ENCODE measurements at regions not wholly inside any gene's neighbourhood (a gene's known extent, or its start where the extent isn't known, plus 50 kb on each side); places are given as distances from the start of the nearest gene placed in this dataset.
"Not testable (repeated sequence)": the region's sequence is repeated elsewhere in the genome, so short reads cannot be mapped to it uniquely, and the experiment has no call there.

GRCh38 chr14:96711559-96712267, 85.5 kb upstream of the VRK1 start:
- Histone ChIP-seq H3K36me3 (ENCODE audit: insufficient read depth, low read length) (no peaks in the 10 kb centered on the region), H3K9ac (ENCODE audit: low read length) (no peak overlapping the region), H3K4me2 (ENCODE audit: low read length) (no peak overlapping the region), H2AFZ (ENCODE audit: low read length) (no peak overlapping the region), H3K4me3 (ENCODE audit: low read depth, low read length, poor library complexity, severe bottlenecking) (no peak overlapping the region), H3K4me1 (ENCODE audit: insufficient read depth, low read length, severe bottlenecking) (no peaks in the 10 kb centered on the region), H3K9me2 (ENCODE audit: low read depth, low read length) (no peaks in the 10 kb centered on the region), H3K9me3 (ENCODE audit: low read length) (no peaks in the 10 kb centered on the region), H3K27ac (ENCODE audit: low read depth, low read length, poor library complexity, severe bottlenecking) (no peak overlapping the region), H3K79me2 (ENCODE audit: insufficient read depth, low read length) (no peaks in the 10 kb centered on the region), H3F3A (ENCODE audit: insufficient read depth, low read length) (no peaks in the 10 kb centered on the region), H3K27me3 (ENCODE audit: insufficient read depth, low read length) (no peaks in the 10 kb centered on the region), H4K20me1 (ENCODE audit: insufficient read depth, low read length) (no peaks in the 10 kb centered on the region)
- TF ChIP-seq CTCF (IDR thresholded peaks at IDR 0.05; ENCODE audit: low read length) (no peak), EZH2 (IDR thresholded peaks at IDR 0.05; ENCODE audit: borderline replicate concordance, low read length) (no peak)

GRCh38 chr14:96713426-96713825, 83.8 kb upstream of the VRK1 start:
- H3K9me3 ChIP-seq (ENCODE audit: low read length), result no peaks in the 10 kb centered on the region
- no peaks in the 10 kb centered on the region for H3K36me3 ChIP-seq (ENCODE audit: insufficient read depth, low read length)
- no peaks in the 10 kb centered on the region for H4K20me1 ChIP-seq (ENCODE audit: insufficient read depth, low read length)
- H3K9ac ChIP-seq (ENCODE audit: low read length), result no peak overlapping the region
- H3K4me3 ChIP-seq (ENCODE audit: low read depth, low read length, poor library complexity, severe bottlenecking), result no peak overlapping the region
- no peaks in the 10 kb centered on the region for H3F3A ChIP-seq (ENCODE audit: insufficient read depth, low read length)
- no peaks in the 10 kb centered on the region for H3K9me2 ChIP-seq (ENCODE audit: low read depth, low read length)
- peaks cover 6% of the 10 kb centered on the region; the same call in 1 of the 2 replicates for H3K27me3 ChIP-seq (ENCODE audit: insufficient read depth, low read length)
- H3K4me2 ChIP-seq (ENCODE audit: low read length), result no peak overlapping the region
- no peak overlapping the region for H3K27ac ChIP-seq (ENCODE audit: low read depth, low read length, poor library complexity, severe bottlenecking)
- TF ChIP-seq EZH2 (IDR thresholded peaks at IDR 0.05; ENCODE audit: borderline replicate concordance, low read length), result no peak
- no peak for TF ChIP-seq CTCF (IDR thresholded peaks at IDR 0.05; ENCODE audit: low read length)
- no peak overlapping the region for H2AFZ ChIP-seq (ENCODE audit: low read length)
- H3K4me1 ChIP-seq (ENCODE audit: insufficient read depth, low read length, severe bottlenecking), result no peaks in the 10 kb centered on the region
- no peaks in the 10 kb centered on the region for H3K79me2 ChIP-seq (ENCODE audit: insufficient read depth, low read length)

DNA sequence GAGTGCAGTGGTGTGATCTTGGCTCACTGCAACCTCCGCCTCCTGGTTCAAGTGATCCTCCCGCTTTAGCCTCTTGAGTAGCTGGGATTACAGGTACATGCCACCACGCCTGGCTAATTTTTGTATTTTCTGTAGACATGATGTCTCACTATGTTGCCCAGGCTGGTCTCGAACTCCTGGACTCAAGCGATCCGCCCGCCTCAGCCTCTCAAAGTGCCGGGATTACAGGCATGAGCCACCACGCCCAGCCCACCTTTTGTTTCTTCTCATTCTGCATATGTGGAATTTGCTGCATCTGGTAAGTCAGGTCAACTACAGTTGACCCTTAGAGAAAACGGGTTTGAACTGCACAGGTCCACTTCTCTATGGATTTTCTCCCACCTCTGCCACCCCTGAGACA, 82.6 kb upstream of the VRK1 start:
- not testable (repeated sequence) for H2AFZ ChIP-seq (ENCODE audit: low read length); H3K79me2 ChIP-seq (ENCODE audit: insufficient read depth, low read length); H3K9me3 ChIP-seq (ENCODE audit: low read length); H3K36me3 ChIP-seq (ENCODE audit: insufficient read depth, low read length); H3K4me3 ChIP-seq (ENCODE audit: low read depth, low read length, poor library complexity, severe bottlenecking); H3K9ac ChIP-seq (ENCODE audit: low read length); H3F3A ChIP-seq (ENCODE audit: insufficient read depth, low read length); H3K27ac ChIP-seq (ENCODE audit: low read depth, low read length, poor library complexity, severe bottlenecking); H3K4me1 ChIP-seq (ENCODE audit: insufficient read depth, low read length, severe bottlenecking); H4K20me1 ChIP-seq (ENCODE audit: insufficient read depth, low read length); H3K4me2 ChIP-seq (ENCODE audit: low read length); H3K9me2 ChIP-seq (ENCODE audit: low read depth, low read length); H3K27me3 ChIP-seq (ENCODE audit: insufficient read depth, low read length)

DNA sequence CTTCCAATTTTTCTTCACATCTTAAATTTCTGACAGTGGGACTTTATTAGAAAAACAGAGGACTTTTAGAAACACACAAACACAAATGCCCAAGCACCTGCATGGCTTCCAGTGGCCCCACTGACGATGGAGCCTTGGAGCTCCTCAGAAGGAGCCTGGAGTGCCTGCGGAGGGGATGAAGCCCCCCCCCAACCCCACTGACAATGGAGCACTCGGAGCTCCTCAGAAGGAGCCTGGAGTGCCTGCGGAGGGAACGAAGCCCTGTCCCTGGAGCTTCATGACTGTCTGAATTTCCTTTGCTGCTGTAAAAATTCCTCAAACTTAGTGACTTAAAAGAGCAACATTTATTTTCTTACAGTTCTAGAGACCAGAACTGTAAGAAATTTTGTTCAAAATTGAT, 80.1 kb upstream of the VRK1 start:
- H3K9ac ChIP-seq (ENCODE audit: low read length), result no peak overlapping the region
- H3K4me3 ChIP-seq (ENCODE audit: low read depth, low read length, poor library complexity, severe bottlenecking), result no peak overlapping the region
- H2AFZ ChIP-seq (ENCODE audit: low read length), result no peak overlapping the region
- H3K4me2 ChIP-seq (ENCODE audit: low read length), result no peak overlapping the region
- H3K4me1 ChIP-seq (ENCODE audit: insufficient read depth, low read length, severe bottlenecking), result no peaks in the 10 kb centered on the region
- no peaks in the 10 kb centered on the region for H3K79me2 ChIP-seq (ENCODE audit: insufficient read depth, low read length)
- H3K9me3 ChIP-seq (ENCODE audit: low read length), result no peaks in the 10 kb centered on the region
- no peak for TF ChIP-seq EZH2 (IDR thresholded peaks at IDR 0.05; ENCODE audit: borderline replicate concordance, low read length)
- H4K20me1 ChIP-seq (ENCODE audit: insufficient read depth, low read length), result no peaks in the 10 kb centered on the region
- no peaks in the 10 kb centered on the region for H3F3A ChIP-seq (ENCODE audit: insufficient read depth, low read length)
- H3K36me3 ChIP-seq (ENCODE audit: insufficient read depth, low read length), result no peaks in the 10 kb centered on the region
- H3K27ac ChIP-seq (ENCODE audit: low read depth, low read length, poor library complexity, severe bottlenecking), result no peak overlapping the region
- H3K9me2 ChIP-seq (ENCODE audit: low read depth, low read length), result no peaks in the 10 kb centered on the region
- peaks cover 6% of the 10 kb centered on the region; the same call in 1 of the 2 replicates for H3K27me3 ChIP-seq (ENCODE audit: insufficient read depth, low read length)
